GM23338 (cell line): ENCODE measurements at regions not wholly inside any gene's neighbourhood (a gene's known extent, or its start where the extent isn't known, plus 50 kb on each side); places are given as distances from the start of the nearest gene placed in this dataset.

Experiments
- ATAC-seq: fragments of 200-7000 bp; cut with Tn5 transposase; 3 replicates; pipeline ENCODE4 v1.9.1; 2020
- DNase-seq: peaks from one replicate; pipeline ENCODE4 v3.0.0-alpha.2; 2015; ENCODE audit warnings: low spot score
- H2AFZ ChIP-seq: fragments of 200-600 bp; sonication (generic); 2 replicates; pipeline ENCODE4 v1.8.0; 2016; ENCODE audit warnings: antibody characterized with exemption, mild to moderate bottlenecking, moderate library complexity
- H3F3A ChIP-seq: fragments of 200-600 bp; sonication (generic); replicated peaks from 2 replicates; pipeline ENCODE4 v1.8.0; 2017; ENCODE audit warnings: antibody characterized with exemption, mixed run types, low read depth
- H3K27ac ChIP-seq: fragments of 200-600 bp; sonication (generic); 2 replicates; pipeline ENCODE4 v1.6.1; 2016; ENCODE audit warnings: low read depth
- H3K27me3 ChIP-seq: fragments of 200-600 bp; sonication (generic); 2 replicates; pipeline ENCODE4 v1.8.0; 2016; ENCODE audit warnings: mild to moderate bottlenecking, mixed run types, moderate library complexity; ENCODE audit not compliant: insufficient read depth
- H3K36me3 ChIP-seq: fragments of 200-600 bp; sonication (generic); 2 replicates; pipeline ENCODE4 v1.8.0; 2016; ENCODE audit warnings: mild to moderate bottlenecking; ENCODE audit not compliant: insufficient read depth
- H3K4me1 ChIP-seq: fragments of 200-600 bp; sonication (generic); 2 replicates; pipeline ENCODE4 v1.8.0; 2016; ENCODE audit warnings: mild to moderate bottlenecking, moderate library complexity; ENCODE audit not compliant: insufficient read depth
- H3K4me2 ChIP-seq: fragments of 200-600 bp; sonication (generic); 2 replicates; pipeline ENCODE4 v1.7.1; 2017; ENCODE audit warnings: mixed run types
- H3K4me3 ChIP-seq: fragments of 200-600 bp; sonication (generic); 2 replicates; pipeline ENCODE4 v1.6.1; 2016; ENCODE audit warnings: mixed run types
- H3K79me2 ChIP-seq: fragments of 200-600 bp; sonication (generic); replicated peaks from 2 replicates; pipeline ENCODE4 v1.8.0; 2017; ENCODE audit warnings: mild to moderate bottlenecking; ENCODE audit not compliant: insufficient read depth
- H3K9me2 ChIP-seq: fragments of 200-600 bp; sonication (generic); 2 replicates; pipeline ENCODE4 v1.8.0; 2017; ENCODE audit not compliant: insufficient read depth
- H4K20me1 ChIP-seq: fragments of 200-600 bp; sonication (generic); replicated peaks from 2 replicates; pipeline ENCODE4 v1.8.0; 2017; ENCODE audit warnings: mild to moderate bottlenecking; ENCODE audit not compliant: insufficient read depth
- H3K27ac Mint-ChIP-seq: 2 replicates; pipeline ENCODE4 v1.8.0; 2020; ENCODE audit warnings: inconsistent platforms, mild to moderate bottlenecking, moderate library complexity, mixed read lengths
- H3K27me3 Mint-ChIP-seq: 3 replicates; pipeline ENCODE4 v1.8.0; 2022; ENCODE audit warnings: low read depth, mild to moderate bottlenecking, moderate library complexity, mixed read lengths, inconsistent platforms; ENCODE audit not compliant: insufficient read depth, poor library complexity
- H3K36me3 Mint-ChIP-seq: 3 replicates; pipeline ENCODE4 v1.8.0; 2021; ENCODE audit warnings: low read depth, mild to moderate bottlenecking, inconsistent platforms, moderate library complexity, mixed read lengths
- H3K4me1 Mint-ChIP-seq: 3 replicates; pipeline ENCODE4 v1.8.0; 2020; ENCODE audit warnings: mild to moderate bottlenecking, inconsistent platforms, mixed read lengths
- H3K4me3 Mint-ChIP-seq: 3 replicates; pipeline ENCODE4 v1.8.0; 2021; ENCODE audit warnings: moderate library complexity, mild to moderate bottlenecking, inconsistent platforms, mixed read lengths
- H3K9me3 Mint-ChIP-seq: 3 replicates; pipeline ENCODE4 v1.8.0; 2020; ENCODE audit warnings: moderate library complexity, mild to moderate bottlenecking, inconsistent platforms, mixed read lengths
- CREB1 ChIP-seq: fragments of 250-450 bp; sonication (Bioruptor Pico); IDR thresholded peaks from 2 replicates; pipeline ENCODE4 v1.5.0; 2020; ENCODE audit warnings: low read depth, mild to moderate bottlenecking, moderate library complexity
- EZH2 ChIP-seq: fragments of 200-600 bp; sonication (generic); IDR thresholded peaks from one replicate; pipeline ENCODE4 v1.8.0; 2017; ENCODE audit warnings: antibody characterized with exemption, mild to moderate bottlenecking, low read depth; ENCODE audit not compliant: unreplicated experiment
- EZH2phosphoT487 ChIP-seq: fragments of 200-600 bp; sonication (generic); IDR thresholded peaks from one replicate; pipeline ENCODE4 v1.8.1; 2018; ENCODE audit warnings: antibody characterized with exemption; ENCODE audit not compliant: unreplicated experiment
- JUNB ChIP-seq: IDR thresholded peaks from one replicate; pipeline ENCODE4 v1.6.1; 2016; ENCODE audit warnings: antibody characterized with exemption; ENCODE audit not compliant: unreplicated experiment
- NANOG ChIP-seq: IDR thresholded peaks from 2 replicates; pipeline ENCODE4 v1.6.1; 2016; ENCODE audit warnings: antibody characterized with exemption, borderline replicate concordance
- POLR2AphosphoS5 ChIP-seq: IDR thresholded peaks from 2 replicates; pipeline ENCODE4 v1.6.1; 2016; ENCODE audit warnings: antibody characterized with exemption, low read depth
- STAT1 ChIP-seq: IDR thresholded peaks from one replicate; pipeline ENCODE4 v1.6.1; 2016; ENCODE audit warnings: antibody characterized with exemption; ENCODE audit not compliant: unreplicated experiment
- ZNF114 ChIP-seq: fragments of 250-450 bp; sonication (Bioruptor Pico); IDR thresholded peaks from 2 replicates; pipeline ENCODE4 v1.5.0; 2020; ENCODE audit warnings: mild to moderate bottlenecking, moderate library complexity
- ZNF331 ChIP-seq: fragments of 250-450 bp; sonication (Bioruptor Pico); IDR thresholded peaks from 2 replicates; pipeline ENCODE4 v1.5.0; 2020; ENCODE audit warnings: low read depth, mild to moderate bottlenecking, moderate library complexity
- TF ChIP-seq, protein P1 (sequence below): IDR thresholded peaks from 2 replicates; pipeline ENCODE4 v1.6.1; 2016; ENCODE audit warnings: antibody characterized with exemption
- TF ChIP-seq, protein P2 (sequence below), 2 experiments: fragments of 200-600 bp in 1 of 2; sonication (generic) in 1 of 2; conservative IDR thresholded peaks; 2 replicates each; pipeline versions ENCODE4 v1.5.1 to v1.6.1; 2016 to 2017; ENCODE audit warnings: antibody characterized with exemption in 2 of 2, low read depth in 2 of 2, mild to moderate bottlenecking in 2 of 2, moderate library complexity in 1 of 2
- TF ChIP-seq, protein P3 (sequence below): fragments of 250-450 bp; sonication (Bioruptor Pico); IDR thresholded peaks from 2 replicates; pipeline ENCODE4 v1.5.0; 2020; ENCODE audit warnings: mild to moderate bottlenecking, moderate library complexity
- TF ChIP-seq, protein P4 (sequence below): IDR thresholded peaks from one replicate; pipeline ENCODE4 v1.6.1; 2018; ENCODE audit warnings: antibody characterized with exemption; ENCODE audit not compliant: unreplicated experiment

DNA sequence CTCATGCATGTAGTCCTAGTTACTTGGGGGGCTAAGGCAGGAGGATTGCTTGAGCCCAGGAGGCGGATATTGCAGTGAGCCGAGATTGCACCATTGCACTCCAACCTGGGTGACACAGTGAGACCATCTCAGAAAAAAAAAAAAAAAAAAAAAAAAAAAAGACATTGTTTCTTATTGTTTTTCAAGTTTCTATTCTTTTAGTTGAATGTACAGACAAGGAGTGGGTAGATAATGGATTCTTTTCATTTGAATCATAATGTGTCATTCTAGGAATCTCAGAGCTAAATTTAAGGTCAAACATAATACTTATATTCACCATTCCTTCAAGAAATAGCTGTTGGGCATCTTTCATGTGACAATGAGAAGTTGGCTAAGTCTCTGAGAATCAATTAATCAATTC lies 157.0 kb upstream of the C21orf91 start:
- Mint-ChIP-seq H3K4me3 (no peak overlapping the region), H3K27ac (no peak overlapping the region), H3K9me3 (0 out of 3 replicates have a peak, but pooled peaks cover 2% of the 10 kb centered on the region), H3K36me3 (peaks cover 5% of the 10 kb centered on the region; the same call in 1 of the 3 replicates), H3K4me1 (no peaks in the 10 kb centered on the region), H3K27me3 (no peaks in the 10 kb centered on the region)
- Histone ChIP-seq H3K9me2 (no peaks in the 10 kb centered on the region), H3K36me3 (no peaks in the 10 kb centered on the region), H4K20me1 (no peaks in the 10 kb centered on the region), H2AFZ (no peak overlapping the region), H3K4me1 (no peaks in the 10 kb centered on the region), H3K4me2 (no peak overlapping the region), H3K27me3 (no peaks in the 10 kb centered on the region), H3K4me3 (no peak overlapping the region), H3K79me2 (no peaks in the 10 kb centered on the region), H3F3A (no peaks in the 10 kb centered on the region), H3K27ac (no peak overlapping the region)
- DNase-seq (no peak), ATAC-seq (no peak)
- TF ChIP-seq POLR2AphosphoS5 (no peak), JUNB (no peak), ZNF331 (CRISPR knock-in tag) (no peak), EZH2phosphoT487 (no peak), EZH2 (no peak), ZNF114 (CRISPR knock-in tag) (no peak), NANOG (no peak), STAT1 (no peak), CREB1 (CRISPR knock-in tag) (no peak)
- TF ChIP-seq, protein P1, sequence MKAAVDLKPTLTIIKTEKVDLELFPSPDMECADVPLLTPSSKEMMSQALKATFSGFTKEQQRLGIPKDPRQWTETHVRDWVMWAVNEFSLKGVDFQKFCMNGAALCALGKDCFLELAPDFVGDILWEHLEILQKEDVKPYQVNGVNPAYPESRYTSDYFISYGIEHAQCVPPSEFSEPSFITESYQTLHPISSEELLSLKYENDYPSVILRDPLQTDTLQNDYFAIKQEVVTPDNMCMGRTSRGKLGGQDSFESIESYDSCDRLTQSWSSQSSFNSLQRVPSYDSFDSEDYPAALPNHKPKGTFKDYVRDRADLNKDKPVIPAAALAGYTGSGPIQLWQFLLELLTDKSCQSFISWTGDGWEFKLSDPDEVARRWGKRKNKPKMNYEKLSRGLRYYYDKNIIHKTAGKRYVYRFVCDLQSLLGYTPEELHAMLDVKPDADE = no peak
- TF ChIP-seq, protein P2, sequence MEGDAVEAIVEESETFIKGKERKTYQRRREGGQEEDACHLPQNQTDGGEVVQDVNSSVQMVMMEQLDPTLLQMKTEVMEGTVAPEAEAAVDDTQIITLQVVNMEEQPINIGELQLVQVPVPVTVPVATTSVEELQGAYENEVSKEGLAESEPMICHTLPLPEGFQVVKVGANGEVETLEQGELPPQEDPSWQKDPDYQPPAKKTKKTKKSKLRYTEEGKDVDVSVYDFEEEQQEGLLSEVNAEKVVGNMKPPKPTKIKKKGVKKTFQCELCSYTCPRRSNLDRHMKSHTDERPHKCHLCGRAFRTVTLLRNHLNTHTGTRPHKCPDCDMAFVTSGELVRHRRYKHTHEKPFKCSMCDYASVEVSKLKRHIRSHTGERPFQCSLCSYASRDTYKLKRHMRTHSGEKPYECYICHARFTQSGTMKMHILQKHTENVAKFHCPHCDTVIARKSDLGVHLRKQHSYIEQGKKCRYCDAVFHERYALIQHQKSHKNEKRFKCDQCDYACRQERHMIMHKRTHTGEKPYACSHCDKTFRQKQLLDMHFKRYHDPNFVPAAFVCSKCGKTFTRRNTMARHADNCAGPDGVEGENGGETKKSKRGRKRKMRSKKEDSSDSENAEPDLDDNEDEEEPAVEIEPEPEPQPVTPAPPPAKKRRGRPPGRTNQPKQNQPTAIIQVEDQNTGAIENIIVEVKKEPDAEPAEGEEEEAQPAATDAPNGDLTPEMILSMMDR (conservative IDR thresholded peaks at IDR 0.05; ENCODE audit: low read depth in 2 of 2) = no peak
- TF ChIP-seq, protein P3, sequence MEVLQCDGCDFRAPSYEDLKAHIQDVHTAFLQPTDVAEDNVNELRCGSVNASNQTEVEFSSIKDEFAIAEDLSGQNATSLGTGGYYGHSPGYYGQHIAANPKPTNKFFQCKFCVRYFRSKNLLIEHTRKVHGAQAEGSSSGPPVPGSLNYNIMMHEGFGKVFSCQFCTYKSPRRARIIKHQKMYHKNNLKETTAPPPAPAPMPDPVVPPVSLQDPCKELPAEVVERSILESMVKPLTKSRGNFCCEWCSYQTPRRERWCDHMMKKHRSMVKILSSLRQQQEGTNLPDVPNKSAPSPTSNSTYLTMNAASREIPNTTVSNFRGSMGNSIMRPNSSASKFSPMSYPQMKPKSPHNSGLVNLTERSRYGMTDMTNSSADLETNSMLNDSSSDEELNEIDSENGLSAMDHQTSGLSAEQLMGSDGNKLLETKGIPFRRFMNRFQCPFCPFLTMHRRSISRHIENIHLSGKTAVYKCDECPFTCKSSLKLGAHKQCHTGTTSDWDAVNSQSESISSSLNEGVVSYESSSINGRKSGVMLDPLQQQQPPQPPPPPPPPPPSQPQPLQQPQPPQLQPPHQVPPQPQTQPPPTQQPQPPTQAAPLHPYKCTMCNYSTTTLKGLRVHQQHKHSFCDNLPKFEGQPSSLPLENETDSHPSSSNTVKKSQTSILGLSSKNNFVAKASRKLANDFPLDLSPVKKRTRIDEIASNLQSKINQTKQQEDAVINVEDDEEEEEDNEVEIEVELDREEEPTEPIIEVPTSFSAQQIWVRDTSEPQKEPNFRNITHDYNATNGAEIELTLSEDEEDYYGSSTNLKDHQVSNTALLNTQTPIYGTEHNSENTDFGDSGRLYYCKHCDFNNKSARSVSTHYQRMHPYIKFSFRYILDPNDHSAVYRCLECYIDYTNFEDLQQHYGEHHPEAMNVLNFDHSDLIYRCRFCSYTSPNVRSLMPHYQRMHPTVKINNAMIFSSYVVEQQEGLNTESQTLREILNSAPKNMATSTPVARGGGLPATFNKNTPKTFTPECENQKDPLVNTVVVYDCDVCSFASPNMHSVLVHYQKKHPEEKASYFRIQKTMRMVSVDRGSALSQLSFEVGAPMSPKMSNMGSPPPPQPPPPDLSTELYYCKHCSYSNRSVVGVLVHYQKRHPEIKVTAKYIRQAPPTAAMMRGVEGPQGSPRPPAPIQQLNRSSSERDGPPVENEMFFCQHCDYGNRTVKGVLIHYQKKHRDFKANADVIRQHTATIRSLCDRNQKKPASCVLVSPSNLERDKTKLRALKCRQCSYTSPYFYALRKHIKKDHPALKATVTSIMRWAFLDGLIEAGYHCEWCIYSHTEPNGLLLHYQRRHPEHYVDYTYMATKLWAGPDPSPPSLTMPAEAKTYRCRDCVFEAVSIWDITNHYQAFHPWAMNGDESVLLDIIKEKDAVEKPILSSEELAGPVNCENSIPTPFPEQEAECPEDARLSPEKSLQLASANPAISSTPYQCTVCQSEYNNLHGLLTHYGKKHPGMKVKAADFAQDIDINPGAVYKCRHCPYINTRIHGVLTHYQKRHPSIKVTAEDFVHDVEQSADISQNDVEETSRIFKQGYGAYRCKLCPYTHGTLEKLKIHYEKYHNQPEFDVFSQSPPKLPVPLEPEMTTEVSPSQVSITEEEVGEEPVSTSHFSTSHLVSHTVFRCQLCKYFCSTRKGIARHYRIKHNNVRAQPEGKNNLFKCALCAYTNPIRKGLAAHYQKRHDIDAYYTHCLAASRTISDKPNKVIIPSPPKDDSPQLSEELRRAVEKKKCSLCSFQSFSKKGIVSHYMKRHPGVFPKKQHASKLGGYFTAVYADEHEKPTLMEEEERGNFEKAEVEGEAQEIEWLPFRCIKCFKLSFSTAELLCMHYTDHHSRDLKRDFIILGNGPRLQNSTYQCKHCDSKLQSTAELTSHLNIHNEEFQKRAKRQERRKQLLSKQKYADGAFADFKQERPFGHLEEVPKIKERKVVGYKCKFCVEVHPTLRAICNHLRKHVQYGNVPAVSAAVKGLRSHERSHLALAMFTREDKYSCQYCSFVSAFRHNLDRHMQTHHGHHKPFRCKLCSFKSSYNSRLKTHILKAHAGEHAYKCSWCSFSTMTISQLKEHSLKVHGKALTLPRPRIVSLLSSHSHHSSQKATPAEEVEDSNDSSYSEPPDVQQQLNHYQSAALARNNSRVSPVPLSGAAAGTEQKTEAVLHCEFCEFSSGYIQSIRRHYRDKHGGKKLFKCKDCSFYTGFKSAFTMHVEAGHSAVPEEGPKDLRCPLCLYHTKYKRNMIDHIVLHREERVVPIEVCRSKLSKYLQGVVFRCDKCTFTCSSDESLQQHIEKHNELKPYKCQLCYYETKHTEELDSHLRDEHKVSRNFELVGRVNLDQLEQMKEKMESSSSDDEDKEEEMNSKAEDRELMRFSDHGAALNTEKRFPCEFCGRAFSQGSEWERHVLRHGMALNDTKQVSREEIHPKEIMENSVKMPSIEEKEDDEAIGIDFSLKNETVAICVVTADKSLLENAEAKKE = no peak
- TF ChIP-seq, protein P4, sequence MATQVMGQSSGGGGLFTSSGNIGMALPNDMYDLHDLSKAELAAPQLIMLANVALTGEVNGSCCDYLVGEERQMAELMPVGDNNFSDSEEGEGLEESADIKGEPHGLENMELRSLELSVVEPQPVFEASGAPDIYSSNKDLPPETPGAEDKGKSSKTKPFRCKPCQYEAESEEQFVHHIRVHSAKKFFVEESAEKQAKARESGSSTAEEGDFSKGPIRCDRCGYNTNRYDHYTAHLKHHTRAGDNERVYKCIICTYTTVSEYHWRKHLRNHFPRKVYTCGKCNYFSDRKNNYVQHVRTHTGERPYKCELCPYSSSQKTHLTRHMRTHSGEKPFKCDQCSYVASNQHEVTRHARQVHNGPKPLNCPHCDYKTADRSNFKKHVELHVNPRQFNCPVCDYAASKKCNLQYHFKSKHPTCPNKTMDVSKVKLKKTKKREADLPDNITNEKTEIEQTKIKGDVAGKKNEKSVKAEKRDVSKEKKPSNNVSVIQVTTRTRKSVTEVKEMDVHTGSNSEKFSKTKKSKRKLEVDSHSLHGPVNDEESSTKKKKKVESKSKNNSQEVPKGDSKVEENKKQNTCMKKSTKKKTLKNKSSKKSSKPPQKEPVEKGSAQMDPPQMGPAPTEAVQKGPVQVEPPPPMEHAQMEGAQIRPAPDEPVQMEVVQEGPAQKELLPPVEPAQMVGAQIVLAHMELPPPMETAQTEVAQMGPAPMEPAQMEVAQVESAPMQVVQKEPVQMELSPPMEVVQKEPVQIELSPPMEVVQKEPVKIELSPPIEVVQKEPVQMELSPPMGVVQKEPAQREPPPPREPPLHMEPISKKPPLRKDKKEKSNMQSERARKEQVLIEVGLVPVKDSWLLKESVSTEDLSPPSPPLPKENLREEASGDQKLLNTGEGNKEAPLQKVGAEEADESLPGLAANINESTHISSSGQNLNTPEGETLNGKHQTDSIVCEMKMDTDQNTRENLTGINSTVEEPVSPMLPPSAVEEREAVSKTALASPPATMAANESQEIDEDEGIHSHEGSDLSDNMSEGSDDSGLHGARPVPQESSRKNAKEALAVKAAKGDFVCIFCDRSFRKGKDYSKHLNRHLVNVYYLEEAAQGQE = no peak
